Peyer's patch (tissue), 4 donors: ENCODE measurements at regions not wholly inside any gene's neighbourhood (a gene's known extent, or its start where the extent isn't known, plus 50 kb on each side); places are given as distances from the start of the nearest gene placed in this dataset.

Source experiments
- DNase-seq, 3 donors: peaks; one replicate each; pipeline ENCODE4 v3.0.0-alpha.2; 2017 to 2019
- H3K27ac ChIP-seq, 4 donors: fragments of 200-600 bp; sonication (generic); one replicate each; pipeline ENCODE4 v1.5.1; 2016 to 2019
- H3K27me3 ChIP-seq, 2 donors: fragments of 200-600 bp; sonication (generic); one replicate each; pipeline ENCODE4 v1.5.1; 2019
- H3K36me3 ChIP-seq, 3 donors: fragments of 200-600 bp; sonication (generic); one replicate each; pipeline ENCODE4 v1.5.1; 2016 to 2019
- H3K4me1 ChIP-seq, 4 donors: fragments of 200-600 bp; sonication (generic); one replicate each; pipeline ENCODE4 v1.5.1; 2016 to 2019
- H3K4me3 ChIP-seq, 4 donors: fragments of 200-600 bp; sonication (generic); 1 replicate in 3 of 4; 2 replicates in 1 of 4; pipeline ENCODE4 v1.5.1; 2016 to 2019; ENCODE audit warnings: mild to moderate bottlenecking in 1 of 4
- H3K9me3 ChIP-seq, 4 donors: fragments of 200-600 bp; sonication (generic); one replicate each; pipeline ENCODE4 v1.5.1; 2016 to 2019; ENCODE audit warnings: mild to moderate bottlenecking in 1 of 4
- POLR2A ChIP-seq, 2 donors: fragments of 450-650 bp; IDR thresholded peaks; one replicate each; pipeline ENCODE4 v1.5.1; 2017; ENCODE audit warnings: antibody characterized with exemption in 2 of 2, mild to moderate bottlenecking in 2 of 2, moderate library complexity in 2 of 2
- TF ChIP-seq, protein P1 (sequence below), 6 experiments: fragments of 450-650 bp in 4 of 6; fragments of 200-600 bp in 2 of 6; sonication (generic) in 1 of 6; IDR thresholded peaks; one replicate each; pipeline ENCODE4 v1.5.1; 2017 to 2019; ENCODE audit warnings: antibody characterized with exemption in 6 of 6, mild to moderate bottlenecking in 3 of 6, moderate library complexity in 1 of 6

DNA sequence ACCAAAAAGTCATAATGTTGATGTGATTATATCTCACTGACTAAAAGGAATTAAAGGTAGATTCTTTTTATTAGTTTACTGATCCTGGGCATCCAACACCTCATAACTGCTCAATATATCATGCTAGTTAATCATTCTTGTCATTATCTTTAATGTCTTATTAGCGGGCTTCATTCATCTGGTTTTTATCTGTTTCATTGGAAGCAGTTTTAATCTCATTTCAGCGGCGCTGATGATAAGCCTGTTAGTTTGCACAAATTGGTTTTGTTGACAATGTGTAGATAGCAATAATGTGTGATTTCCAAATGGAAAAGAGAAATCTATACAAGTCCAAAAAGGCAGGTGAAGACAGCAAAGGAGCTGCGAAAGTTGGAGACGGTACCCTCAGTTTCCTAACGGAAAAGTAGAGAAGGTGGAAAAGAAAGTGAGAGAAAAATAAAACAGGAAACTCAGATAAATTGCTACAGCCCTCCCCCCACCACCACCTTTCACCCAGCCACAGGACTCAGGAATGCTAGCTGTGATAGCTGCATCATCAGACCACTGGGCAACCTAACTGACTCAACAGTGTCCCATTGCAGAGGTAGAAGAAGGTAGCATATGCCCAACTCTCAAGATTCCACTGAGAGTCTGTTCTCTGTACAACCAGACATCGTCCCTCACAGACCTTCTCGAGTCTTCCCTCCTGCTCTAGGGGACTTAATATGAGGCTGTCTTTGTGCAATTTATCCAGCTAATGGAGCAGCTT lies 241.7 kb upstream of the CAMK1G start:
- no peaks in the 10 kb centered on the region for H3K27me3 ChIP-seq
- no peaks in the 10 kb centered on the region for H3K36me3 ChIP-seq
- no peak for DNase-seq
- H3K4me1 ChIP-seq: no peaks in the 10 kb centered on the region
- no peak overlapping the region for H3K4me3 ChIP-seq
- H3K27ac ChIP-seq: no peak overlapping the region
- TF ChIP-seq, protein P1, sequence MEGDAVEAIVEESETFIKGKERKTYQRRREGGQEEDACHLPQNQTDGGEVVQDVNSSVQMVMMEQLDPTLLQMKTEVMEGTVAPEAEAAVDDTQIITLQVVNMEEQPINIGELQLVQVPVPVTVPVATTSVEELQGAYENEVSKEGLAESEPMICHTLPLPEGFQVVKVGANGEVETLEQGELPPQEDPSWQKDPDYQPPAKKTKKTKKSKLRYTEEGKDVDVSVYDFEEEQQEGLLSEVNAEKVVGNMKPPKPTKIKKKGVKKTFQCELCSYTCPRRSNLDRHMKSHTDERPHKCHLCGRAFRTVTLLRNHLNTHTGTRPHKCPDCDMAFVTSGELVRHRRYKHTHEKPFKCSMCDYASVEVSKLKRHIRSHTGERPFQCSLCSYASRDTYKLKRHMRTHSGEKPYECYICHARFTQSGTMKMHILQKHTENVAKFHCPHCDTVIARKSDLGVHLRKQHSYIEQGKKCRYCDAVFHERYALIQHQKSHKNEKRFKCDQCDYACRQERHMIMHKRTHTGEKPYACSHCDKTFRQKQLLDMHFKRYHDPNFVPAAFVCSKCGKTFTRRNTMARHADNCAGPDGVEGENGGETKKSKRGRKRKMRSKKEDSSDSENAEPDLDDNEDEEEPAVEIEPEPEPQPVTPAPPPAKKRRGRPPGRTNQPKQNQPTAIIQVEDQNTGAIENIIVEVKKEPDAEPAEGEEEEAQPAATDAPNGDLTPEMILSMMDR (IDR thresholded peaks at IDR 0.05): no peak
- TF ChIP-seq POLR2A (IDR thresholded peaks at IDR 0.05): no peak
- no peaks in the 10 kb centered on the region for H3K9me3 ChIP-seq

DNA sequence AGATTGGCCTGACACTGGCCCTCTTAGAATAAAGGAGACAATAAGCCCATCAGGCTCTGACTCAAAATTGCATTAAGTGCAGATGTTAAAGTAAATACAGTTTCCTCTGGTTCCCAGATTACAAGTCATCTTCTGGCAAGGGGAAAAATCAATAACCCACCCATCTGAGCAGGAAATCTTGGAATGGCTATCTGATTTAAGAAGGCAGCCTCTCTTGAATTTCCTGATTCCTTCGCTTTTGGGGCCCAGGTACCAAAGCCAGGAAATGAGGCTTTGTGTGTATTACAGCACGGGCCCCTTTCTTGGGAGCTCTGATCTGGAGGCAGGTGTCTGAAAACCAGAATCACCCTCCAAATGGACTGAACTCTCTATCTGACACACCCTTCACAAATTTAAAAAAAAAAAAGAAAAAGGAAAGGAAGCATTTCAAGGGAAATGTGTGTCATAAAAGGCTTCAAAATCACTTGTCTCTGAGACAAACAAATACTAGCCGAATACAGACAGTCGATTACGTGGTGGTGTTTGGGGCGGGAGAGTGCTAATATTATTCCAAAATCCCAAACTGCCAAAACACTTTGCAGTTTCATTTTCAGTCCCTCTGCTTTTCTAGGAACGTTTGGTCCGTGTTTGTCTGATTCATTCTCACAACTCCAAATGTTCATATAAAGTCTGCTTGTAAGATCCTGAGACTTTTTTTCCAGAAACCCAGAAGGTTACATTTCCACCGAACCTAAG lies 240.9 kb upstream of the CAMK1G start:
- Histone ChIP-seq H3K27ac (no peak overlapping the region), H3K27me3 (no peaks in the 10 kb centered on the region), H3K9me3 (no peaks in the 10 kb centered on the region), H3K36me3 (no peaks in the 10 kb centered on the region), H3K4me1 (no peaks in the 10 kb centered on the region), H3K4me3 (no peak overlapping the region)
- TF ChIP-seq, protein P1 (IDR thresholded peaks at IDR 0.05): no peak
- TF ChIP-seq POLR2A (IDR thresholded peaks at IDR 0.05): no peak
- DNase-seq: no peak

DNA sequence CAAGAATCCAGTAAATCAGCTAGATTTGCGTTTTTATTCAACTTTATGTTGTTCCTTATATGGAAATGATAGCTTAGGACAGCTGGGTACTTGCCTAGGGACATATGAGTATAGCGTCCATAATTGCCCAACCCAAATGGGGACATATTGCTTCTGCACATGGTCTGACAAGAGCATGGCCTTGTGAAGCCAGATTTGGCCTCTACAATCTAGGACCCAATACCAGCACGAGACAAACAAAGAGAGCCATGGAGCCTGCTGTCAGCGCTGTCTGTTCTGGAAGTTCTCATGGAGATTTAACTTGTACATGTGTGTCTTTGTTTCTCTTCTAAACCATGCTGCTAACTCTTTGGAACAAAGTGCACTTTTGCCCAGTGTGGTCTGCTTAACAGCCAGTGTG lies 240.0 kb upstream of the CAMK1G start:
- TF ChIP-seq POLR2A (IDR thresholded peaks at IDR 0.05): no peak
- TF ChIP-seq, protein P1 (IDR thresholded peaks at IDR 0.05): no peak
- H3K4me1 ChIP-seq: no peaks in the 10 kb centered on the region
- H3K27me3 ChIP-seq: no peaks in the 10 kb centered on the region
- H3K27ac ChIP-seq: no peak overlapping the region
- DNase-seq: no peak
- no peak overlapping the region for H3K4me3 ChIP-seq
- H3K9me3 ChIP-seq: no peaks in the 10 kb centered on the region
- H3K36me3 ChIP-seq: no peaks in the 10 kb centered on the region

DNA sequence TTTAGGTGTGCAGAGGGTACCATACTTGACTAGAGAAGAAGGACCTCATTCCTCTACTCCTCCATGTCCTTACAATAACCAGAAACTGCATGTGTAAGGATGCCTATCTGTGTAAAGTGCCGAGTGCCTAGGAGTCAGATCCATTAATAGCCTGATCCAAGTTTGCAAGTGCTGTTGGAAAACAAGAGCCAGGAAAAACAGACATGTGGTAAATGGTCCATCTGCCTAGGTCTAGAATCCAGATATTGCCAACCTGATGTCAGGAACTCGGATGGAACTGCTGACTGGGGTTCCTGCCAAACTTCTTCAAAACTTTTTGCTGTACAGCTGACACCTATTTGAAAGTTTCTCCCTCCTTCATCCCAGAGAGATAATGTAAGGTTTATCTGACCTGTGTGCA lies 239.4 kb upstream of the CAMK1G start:
- H3K9me3 ChIP-seq: no peaks in the 10 kb centered on the region
- H3K27ac ChIP-seq: no peak overlapping the region
- no peak overlapping the region for H3K4me3 ChIP-seq
- no peaks in the 10 kb centered on the region for H3K36me3 ChIP-seq
- no peaks in the 10 kb centered on the region for H3K4me1 ChIP-seq
- no peak for DNase-seq
- no peak for TF ChIP-seq POLR2A (IDR thresholded peaks at IDR 0.05)
- TF ChIP-seq, protein P1 (IDR thresholded peaks at IDR 0.05): no peak
- H3K27me3 ChIP-seq: no peaks in the 10 kb centered on the region

DNA sequence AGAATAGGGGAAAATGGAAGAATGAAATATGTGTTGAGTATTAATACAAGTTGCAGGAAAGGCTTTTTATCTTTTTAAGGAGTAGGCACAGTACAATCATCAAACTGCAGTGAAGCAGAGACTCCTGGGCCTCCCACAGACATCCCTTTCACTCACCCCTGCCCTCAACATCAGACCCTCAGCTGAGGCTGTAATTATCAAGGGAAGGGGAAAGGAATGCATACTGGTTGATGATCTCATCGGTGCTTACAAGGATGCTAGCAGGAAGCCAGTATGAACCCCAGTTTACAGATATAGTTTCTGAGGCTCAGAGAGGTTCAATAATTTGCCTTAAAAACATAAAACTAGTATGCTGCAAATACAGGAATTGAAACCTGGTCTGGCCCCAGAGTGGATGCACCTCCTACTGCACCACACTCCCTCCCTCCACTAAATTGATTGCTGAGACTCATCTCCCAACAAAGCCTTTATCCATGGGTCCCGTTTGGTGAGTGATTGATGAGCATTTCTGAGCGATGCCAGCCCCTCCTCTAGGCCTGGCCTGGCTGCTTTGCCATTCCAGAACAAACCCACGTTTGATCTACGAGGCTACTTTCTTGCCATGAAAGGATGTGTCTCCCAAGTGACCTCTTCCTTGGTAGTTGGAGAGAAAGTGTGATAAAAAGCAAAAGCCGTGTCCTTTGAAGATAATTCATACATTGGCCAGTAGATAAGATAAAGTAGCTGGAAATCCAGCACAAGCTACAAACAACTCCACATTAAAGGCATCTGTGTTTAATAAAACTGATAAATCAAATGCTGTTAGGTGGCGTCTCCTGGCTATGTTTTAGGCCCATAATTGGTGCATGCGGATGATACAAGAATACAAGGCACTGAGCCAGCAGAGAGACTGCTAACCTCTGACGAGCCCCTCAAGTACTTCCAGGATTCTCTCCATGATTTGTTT lies 233.9 kb upstream of the CAMK1G start:
- no peak overlapping the region for H3K27ac ChIP-seq
- H3K4me3 ChIP-seq: no peak overlapping the region
- DNase-seq: no peak
- no peaks in the 10 kb centered on the region for H3K27me3 ChIP-seq
- no peaks in the 10 kb centered on the region for H3K9me3 ChIP-seq
- H3K36me3 ChIP-seq: no peaks in the 10 kb centered on the region
- H3K4me1 ChIP-seq: no peaks in the 10 kb centered on the region
- TF ChIP-seq POLR2A (IDR thresholded peaks at IDR 0.05): no peak
- TF ChIP-seq, protein P1 (IDR thresholded peaks at IDR 0.05): no peak
